ENCODE measurements at regions not wholly inside any gene's neighbourhood (a gene's known extent, or its start where the extent isn't known, plus 50 kb on each side); places are given as distances from the start of the nearest gene placed in this dataset.

- no peak for TF ChIP-seq POLR2AphosphoS5 (IDR thresholded peaks at IDR 0.05; ENCODE audit: borderline replicate concordance, low read depth, low read length)
- TF ChIP-seq EZH2 (IDR thresholded peaks at IDR 0.05): no peak
- no peak for TF ChIP-seq FOXP2 (optimal IDR thresholded peaks at IDR 0.05; ENCODE audit: control extremely low read depth, extremely low read length, insufficient read depth)
These were observed 84.9 kb downstream of the OLIG3 start for GRCh38 chr6:137409266-137409777.
